H1 (cell line): ENCODE measurements at regions not wholly inside any gene's neighbourhood (a gene's known extent, or its start where the extent isn't known, plus 50 kb on each side); places are given as distances from the start of the nearest gene placed in this dataset.

Source experiments
- KDM4A ChIP-seq: IDR thresholded peaks from one replicate; pipeline ENCODE4 v1.7.1; 2012; ENCODE audit warnings: low read depth, mild to moderate bottlenecking, moderate library complexity, low read length, inconsistent platforms; ENCODE audit not compliant: severe bottlenecking
- PHF8 ChIP-seq: fragments of 200-600 bp; sonication (generic); conservative IDR thresholded peaks from 2 replicates; pipeline ENCODE4 v1.7.1; 2012; ENCODE audit warnings: low read depth, mild to moderate bottlenecking, inconsistent platforms, low read length, moderate library complexity

DNA sequence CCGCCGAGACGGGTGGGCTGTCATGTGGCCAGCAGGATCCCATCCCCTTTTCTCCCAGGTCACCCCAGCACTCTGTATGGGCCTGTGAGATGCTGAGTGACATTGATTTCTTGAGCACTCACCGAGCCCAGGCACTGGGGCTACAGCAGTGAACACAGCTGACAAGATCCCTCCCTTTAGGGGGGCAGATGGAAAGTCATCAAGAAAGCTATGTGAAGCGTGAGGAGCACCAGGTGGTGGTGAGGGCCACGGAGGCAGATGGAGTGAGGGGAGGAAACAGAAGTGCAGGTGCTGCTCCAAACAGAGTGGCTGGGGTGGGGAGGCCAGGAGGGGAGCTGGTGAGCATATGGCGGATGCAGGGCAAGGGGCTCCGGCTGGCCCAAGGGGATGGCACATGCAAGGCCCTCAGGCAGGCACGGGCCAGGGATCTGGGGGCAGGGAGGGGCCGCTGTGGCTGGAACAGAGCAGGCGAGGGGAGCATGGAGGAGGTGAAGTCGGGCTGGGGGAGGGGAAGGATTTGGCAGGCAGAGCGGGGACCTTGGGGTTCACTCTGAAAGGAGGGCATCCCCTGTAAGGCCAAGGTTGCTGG, 184.0 kb downstream of the BMP7 start (continued):
- TF ChIP-seq PHF8, result no peak
- TF ChIP-seq KDM4A, result no peak
